Stimulated activated CD8-positive, alpha-beta memory T cell treated with anti-CD3 and anti-CD28 coated beads, Interleukin-15, amount 100 ng/mL, for 1 hour (primary cell): ENCODE measurements at regions not wholly inside any gene's neighbourhood (a gene's known extent, or its start where the extent isn't known, plus 50 kb on each side); places are given as distances from the start of the nearest gene placed in this dataset.

ENCODE experiments used
- DNase-seq: peaks from one replicate; pipeline ENCODE4 v3.0.0-alpha.2; 2020; ENCODE audit warnings: low read depth

- DNase-seq = no peak
These were observed 89.0 kb downstream of the UNCX start for GRCh38 chr7:1321411-1322239.

- DNase-seq = no peak
These were observed 89.8 kb downstream of the UNCX start for GRCh38 chr7:1322240-1323110.

- DNase-seq = no peak
These were observed 90.7 kb downstream of the UNCX start for GRCh38 chr7:1323178-1324027.

- DNase-seq = no peak
These were observed 91.6 kb downstream of the UNCX start for GRCh38 chr7:1324028-1324900.

GRCh38 chr7:1325246-1325645 is 92.6 kb downstream of the UNCX start:
- DNase-seq = no peak

DNA sequence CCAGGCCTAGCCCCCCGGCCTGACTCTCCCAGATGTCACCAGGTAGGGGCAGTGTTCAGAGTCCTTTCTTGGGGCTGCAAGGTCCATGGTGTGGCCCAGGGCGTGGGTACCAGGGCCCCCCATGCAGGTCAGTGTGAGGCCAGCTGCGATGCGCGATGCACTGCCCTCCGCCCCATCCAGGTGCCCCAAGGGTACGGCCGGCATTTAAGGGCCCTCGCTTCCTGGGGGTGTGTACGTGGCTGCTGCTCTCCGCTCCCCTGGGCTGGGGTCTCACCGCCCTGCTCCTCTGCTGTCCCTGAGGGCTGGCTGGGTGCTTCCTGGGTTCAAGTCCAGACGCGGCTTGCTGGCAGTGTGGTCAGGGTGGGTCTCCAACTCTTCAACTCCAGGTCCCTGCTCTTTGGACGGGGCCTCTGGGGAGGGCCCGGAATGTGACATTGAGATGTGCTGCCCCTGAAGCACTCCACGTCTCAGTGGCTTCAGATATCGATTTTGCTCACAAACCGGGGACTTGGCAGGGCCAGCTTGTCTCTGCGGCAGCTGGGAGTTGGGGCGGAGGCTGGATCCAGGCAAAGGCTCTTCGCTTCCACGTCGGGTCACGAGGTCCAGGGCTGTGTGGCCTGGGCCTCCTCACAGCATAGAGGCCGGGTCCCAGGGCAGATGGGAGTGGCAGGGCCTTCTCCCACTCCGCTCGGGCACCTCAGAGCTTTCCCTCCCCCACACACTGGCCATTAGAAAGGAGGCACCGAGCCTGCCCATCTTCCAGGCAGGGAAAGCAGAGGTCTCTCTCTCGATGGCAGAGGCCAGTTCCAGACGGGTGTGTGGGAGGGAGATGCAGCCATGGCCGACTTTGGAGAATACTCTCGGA is 93.2 kb downstream of the UNCX start:
- DNase-seq = no peak

DNA sequence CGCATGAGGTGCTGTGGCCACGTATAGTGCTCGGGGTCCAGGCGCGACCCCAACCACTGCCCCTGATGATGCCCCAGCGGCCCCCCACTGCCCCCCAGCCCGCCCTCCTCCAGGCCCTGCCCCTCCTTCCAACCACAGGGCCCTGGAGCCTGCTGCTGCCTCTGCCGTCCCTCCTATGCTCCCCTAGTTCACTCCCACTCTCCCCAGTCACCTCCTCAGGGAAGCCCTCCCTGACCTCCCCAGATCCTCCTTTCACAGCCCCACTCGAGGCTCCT is 93.8 kb downstream of the UNCX start:
- DNase-seq = no peak

DNA sequence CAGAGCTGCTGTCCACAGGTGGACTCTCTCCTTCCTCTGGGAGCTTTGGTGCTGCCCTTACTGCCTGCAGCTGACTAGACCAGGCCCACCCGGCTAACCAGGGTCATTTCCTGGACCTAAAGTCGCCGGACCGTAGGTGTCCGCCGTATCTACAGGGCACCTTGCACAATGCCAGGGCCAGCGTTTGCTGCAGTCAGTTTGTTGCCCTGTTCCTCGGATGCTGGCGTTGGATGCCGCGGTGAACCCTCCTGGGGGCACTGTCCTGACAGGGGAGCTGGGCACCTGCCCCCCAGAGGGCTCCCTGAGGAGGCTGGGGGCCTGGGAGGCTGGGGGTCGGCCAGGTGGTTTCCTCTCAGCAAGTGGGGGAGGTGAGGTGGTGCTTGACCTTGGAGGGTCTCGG is 96.6 kb downstream of the UNCX start:
- no peak for DNase-seq

DNA sequence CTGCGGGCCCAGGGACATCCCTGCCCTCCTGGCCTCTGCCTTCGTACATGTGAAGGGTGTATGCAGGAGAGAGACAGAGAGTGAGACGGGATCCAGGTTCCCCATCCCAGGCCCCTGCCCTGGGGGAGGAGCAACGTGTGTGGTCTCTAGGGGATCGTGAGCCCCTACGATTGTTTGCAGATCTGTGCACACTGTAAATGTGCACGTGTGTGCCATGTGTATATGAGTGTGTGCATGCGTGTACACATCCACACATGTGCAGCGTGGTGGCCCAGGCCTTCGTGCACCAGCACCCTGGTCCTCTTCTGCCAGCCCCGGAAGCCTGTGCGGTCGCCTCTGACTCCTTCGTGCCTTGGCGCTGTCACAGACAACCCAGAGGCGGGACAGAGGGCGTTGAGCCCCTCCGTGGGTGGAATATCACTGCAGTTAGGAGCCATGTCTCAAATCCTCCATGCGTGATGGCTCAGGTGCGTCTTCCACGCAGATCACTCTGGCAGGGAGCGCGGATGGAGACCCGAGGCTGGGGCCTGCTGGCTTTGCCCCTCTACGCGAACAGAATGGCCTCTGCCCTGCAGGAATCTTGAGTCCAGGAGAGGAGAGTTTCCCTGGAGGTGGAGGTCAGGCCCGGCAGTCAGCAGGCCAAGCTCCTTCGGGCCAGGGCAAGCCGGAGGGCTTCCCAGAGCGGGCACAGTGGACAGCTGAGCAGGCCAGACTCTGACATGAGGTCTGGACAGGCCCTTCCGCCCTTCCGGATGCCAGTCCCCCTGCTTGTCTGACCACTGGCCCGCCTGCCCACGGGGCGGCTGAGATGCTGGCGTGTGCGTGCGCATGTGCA is 97.5 kb downstream of the UNCX start:
- DNase-seq = no peak

DNA sequence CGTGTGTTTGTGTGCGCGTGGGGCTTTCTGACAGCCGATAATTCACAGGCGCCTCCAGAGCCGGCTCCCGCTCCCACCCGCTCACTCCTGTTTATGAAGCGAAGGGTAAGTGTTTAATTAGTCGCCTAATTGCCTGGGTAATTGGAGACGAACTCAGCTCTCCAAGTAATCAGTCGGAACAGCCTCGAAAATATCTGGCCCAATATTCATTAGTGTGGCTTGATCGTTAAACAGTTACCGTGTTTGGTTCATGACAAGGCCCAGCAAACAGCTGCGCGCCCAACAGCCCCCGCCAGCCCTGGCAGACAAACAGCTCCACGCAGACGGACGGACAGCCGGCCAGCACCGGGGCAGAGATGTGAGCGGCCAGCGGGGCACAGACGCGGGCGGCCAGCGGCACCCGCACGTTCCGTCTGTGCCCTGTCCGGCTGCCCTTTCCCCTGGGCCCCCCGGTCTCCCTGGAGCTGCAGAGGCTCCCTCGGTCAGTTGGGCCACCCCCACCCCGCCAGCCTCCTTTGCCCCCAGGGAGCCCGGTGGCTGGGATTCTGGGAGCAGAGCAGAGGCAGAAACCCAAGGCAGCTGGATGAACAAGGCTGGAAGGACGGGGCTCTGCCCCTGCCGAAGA is 98.2 kb downstream of the UNCX start:
- DNase-seq = no peak

- DNase-seq = no peak
These were observed 99.1 kb downstream of the UNCX start for GRCh38 chr7:1331561-1332467.

- DNase-seq = no peak
These were observed 103.8 kb downstream of the UNCX start for GRCh38 chr7:1336509-1336908.

- no peak for DNase-seq
These were observed 106.9 kb downstream of the UNCX start for GRCh38 chr7:1339611-1340010.

GRCh38 chr7:1340031-1340430 is 107.4 kb downstream of the UNCX start:
- DNase-seq = no peak

DNA sequence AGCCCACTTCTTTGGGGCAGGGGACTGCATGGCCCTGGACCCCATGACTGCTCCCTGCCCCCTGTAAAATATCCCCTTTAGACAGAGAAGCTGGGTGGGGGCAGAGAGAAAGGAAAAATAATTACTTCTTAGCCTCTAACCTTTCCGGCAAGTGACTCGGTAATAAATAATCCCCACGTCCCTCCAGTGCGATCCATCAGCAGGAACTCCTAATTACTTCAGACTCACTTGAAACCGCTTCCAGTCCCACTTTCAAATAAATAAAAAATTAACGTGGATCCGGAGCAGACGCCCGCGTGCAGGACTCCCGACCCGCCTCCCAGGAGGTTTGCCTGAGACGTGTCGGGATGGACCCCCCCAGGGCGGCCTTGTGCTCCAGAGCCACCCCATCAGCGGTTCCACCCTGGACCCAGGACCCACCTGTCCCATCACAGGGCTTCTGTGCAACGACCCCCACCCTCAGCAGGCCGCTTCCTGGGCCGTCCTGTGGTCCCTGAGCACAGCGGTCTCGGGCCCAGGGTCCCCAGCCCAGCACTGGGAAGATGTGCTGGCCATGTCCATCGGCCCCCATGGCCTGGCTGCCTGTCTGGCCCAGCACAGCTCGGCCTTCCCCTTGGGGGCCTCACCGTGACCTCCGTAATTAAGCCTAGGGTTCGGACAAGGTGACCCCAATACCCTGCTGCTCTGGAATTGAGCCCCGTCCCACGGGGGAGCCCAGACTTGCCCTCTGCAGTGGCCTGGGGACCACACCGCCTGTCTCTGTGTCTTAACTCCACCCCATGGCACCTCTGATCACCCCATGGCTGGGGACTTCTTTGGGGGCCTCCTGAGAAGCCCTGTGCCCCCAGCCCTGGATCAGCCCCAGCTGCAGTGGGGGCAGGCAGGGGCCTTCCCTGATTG is 108.0 kb downstream of the UNCX start:
- no peak for DNase-seq

DNA sequence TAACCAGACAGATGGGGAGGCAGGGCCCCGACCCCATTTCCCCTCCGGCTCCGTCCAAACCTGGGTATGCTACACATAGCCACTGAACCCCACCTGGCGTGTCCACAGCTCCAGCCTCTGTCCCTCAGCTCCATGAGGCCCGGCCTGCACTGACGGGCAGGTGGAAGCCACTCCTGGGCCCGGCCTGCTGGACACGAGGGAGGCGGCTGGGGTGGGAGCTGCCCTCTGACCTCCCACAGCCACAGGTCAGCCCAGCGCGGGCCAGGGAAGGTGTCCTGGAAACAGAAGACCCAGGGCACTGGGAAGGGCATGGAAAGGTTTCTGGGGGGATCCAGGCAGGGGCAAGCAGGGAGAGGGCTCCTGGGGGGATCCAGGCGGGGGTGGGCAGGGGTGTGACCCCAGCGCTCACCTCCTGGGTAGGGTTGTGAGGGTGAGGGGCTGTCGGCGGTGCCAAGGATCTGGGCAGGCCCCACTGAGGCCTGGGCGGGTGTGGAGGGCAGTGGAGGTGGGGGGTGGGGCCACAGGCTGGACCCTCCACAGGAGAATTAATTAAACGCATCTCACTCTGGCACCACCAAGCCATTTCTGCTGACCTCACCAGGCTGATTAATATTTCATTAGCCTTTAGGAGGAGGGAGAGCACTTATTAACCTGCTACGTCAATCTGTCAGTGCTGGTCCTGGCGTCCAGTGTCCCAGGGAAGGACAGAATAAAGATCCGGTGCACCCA is 108.9 kb downstream of the UNCX start:
- no peak for DNase-seq
